ENCODE measurements at regions not wholly inside any gene's neighbourhood (a gene's known extent, or its start where the extent isn't known, plus 50 kb on each side); places are given as distances from the start of the nearest gene placed in this dataset.

DNA sequence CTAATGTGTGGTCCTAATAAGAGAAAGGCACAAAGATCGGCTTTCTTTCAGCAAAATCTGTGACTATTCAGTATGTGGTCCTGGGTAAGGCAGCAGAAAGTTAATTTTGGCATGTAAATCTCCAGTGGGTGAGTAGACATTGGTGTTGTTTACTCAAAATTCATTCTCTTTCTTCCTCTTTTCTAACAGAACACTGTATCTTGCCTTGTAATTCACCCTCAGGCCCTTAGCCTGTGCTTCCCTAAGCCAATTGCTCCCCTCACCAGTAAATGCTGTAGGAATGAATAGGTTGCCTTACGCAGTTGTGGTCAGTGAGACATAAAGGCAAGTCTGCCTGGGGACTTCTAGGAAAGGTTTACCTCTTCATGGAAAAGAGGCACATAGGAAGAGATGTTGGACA is 49.9 kb upstream of the PDE3B start:
- Histone ChIP-seq H3K27ac (ENCODE audit: low read depth, low read length, poor library complexity, severe bottlenecking) (no peak overlapping the region), H3K4me3 (ENCODE audit: low read depth, low read length, poor library complexity, severe bottlenecking) (no peak overlapping the region), H3K36me3 (ENCODE audit: insufficient read depth, low read length, poor library complexity, severe bottlenecking) (no peaks in the 10 kb centered on the region), H3K4me1 (ENCODE audit: insufficient read depth, low read length, poor library complexity, severe bottlenecking) (no peaks in the 10 kb centered on the region), H3K27me3 (replicated peaks; ENCODE audit: insufficient read depth, low read depth, low read length, poor library complexity) (no peaks in the 10 kb centered on the region), H3K9me3 (ENCODE audit: low read depth, low read length, poor library complexity, severe bottlenecking) (no peaks in the 10 kb centered on the region)
- BruUV-seq (replicated peaks) = no TSS peak
- TF ChIP-seq, protein P1, sequence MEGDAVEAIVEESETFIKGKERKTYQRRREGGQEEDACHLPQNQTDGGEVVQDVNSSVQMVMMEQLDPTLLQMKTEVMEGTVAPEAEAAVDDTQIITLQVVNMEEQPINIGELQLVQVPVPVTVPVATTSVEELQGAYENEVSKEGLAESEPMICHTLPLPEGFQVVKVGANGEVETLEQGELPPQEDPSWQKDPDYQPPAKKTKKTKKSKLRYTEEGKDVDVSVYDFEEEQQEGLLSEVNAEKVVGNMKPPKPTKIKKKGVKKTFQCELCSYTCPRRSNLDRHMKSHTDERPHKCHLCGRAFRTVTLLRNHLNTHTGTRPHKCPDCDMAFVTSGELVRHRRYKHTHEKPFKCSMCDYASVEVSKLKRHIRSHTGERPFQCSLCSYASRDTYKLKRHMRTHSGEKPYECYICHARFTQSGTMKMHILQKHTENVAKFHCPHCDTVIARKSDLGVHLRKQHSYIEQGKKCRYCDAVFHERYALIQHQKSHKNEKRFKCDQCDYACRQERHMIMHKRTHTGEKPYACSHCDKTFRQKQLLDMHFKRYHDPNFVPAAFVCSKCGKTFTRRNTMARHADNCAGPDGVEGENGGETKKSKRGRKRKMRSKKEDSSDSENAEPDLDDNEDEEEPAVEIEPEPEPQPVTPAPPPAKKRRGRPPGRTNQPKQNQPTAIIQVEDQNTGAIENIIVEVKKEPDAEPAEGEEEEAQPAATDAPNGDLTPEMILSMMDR (conservative IDR thresholded peaks at IDR 0.05; ENCODE audit: low read depth, low read length) = no peak
- TF ChIP-seq EZH2 (IDR thresholded peaks at IDR 0.05; ENCODE audit: borderline replicate concordance, low read depth, low read length, poor library complexity, severe bottlenecking) = no peak
- POLR2A ChIA-PET (ENCODE audit: low non-redundant PET) = no interaction called here
- intact Hi-C loops (cut with micrococcal nuclease; ENCODE audit: unreplicated experiment) = no loop called here
- CTCF ChIA-PET = no interaction called here
- no peak for DNase-seq (ENCODE audit: low spot score)
